GM20000 (cell line): ENCODE measurements at regions not wholly inside any gene's neighbourhood (a gene's known extent, or its start where the extent isn't known, plus 50 kb on each side); places are given as distances from the start of the nearest gene placed in this dataset.

ENCODE experiments used
- DNase-seq: peaks from one replicate; pipeline ENCODE4 v3.0.0; 2012; ENCODE audit warnings: low spot score
- CTCF ChIP-seq: IDR thresholded peaks from 2 replicates; pipeline ENCODE4 v1.5.1; 2012; ENCODE audit warnings: mild to moderate bottlenecking, control low read depth; ENCODE audit errors: extremely low read depth, missing control alignments

- no peak for DNase-seq
- TF ChIP-seq CTCF = no peak
Measured at GRCh38 chr12:67562513-67563287, 85.8 kb upstream of the DYRK2 start.

GRCh38 chr12:67568055-67568454, 80.5 kb upstream of the DYRK2 start:
- no peak for TF ChIP-seq CTCF
- no peak for DNase-seq

GRCh38 chr12:67572492-67572891, 76.1 kb upstream of the DYRK2 start:
- no peak for DNase-seq
- TF ChIP-seq CTCF = no peak

GRCh38 chr12:67573566-67573965, 75.0 kb upstream of the DYRK2 start:
- no peak for TF ChIP-seq CTCF
- DNase-seq = no peak

GRCh38 chr12:67578976-67579661, 69.4 kb upstream of the DYRK2 start:
- DNase-seq = no peak

GRCh38 chr12:67579662-67580003, 68.9 kb upstream of the DYRK2 start:
- DNase-seq = no peak
- TF ChIP-seq CTCF = no peak

More at GRCh38 chr12:67578976-67579661, 69.4 kb upstream of the DYRK2 start:
- TF ChIP-seq CTCF = no peak

- no peak for DNase-seq
- no peak for TF ChIP-seq CTCF
Measured at GRCh38 chr12:67582238-67582834, 66.2 kb upstream of the DYRK2 start.
